Fibroblast of pulmonary artery (primary cell): ENCODE measurements at regions not wholly inside any gene's neighbourhood (a gene's known extent, or its start where the extent isn't known, plus 50 kb on each side); places are given as distances from the start of the nearest gene placed in this dataset.

Experiments used
- DNase-seq: peaks from one replicate; pipeline ENCODE4 v3.0.0-alpha.2; 2010; ENCODE audit warnings: low read depth
- H3K4me3 ChIP-seq: replicated peaks from 2 replicates; pipeline ENCODE4 v1.5.1; 2011; ENCODE audit warnings: low read depth, mild to moderate bottlenecking, control low read depth, low read length, moderate library complexity
- TF ChIP-seq, protein P1 (sequence below): IDR thresholded peaks from 2 replicates; pipeline ENCODE4 v1.5.1; 2011; ENCODE audit warnings: mild to moderate bottlenecking, control low read depth, low read length, inconsistent platforms; ENCODE audit errors: missing control alignments

DNA sequence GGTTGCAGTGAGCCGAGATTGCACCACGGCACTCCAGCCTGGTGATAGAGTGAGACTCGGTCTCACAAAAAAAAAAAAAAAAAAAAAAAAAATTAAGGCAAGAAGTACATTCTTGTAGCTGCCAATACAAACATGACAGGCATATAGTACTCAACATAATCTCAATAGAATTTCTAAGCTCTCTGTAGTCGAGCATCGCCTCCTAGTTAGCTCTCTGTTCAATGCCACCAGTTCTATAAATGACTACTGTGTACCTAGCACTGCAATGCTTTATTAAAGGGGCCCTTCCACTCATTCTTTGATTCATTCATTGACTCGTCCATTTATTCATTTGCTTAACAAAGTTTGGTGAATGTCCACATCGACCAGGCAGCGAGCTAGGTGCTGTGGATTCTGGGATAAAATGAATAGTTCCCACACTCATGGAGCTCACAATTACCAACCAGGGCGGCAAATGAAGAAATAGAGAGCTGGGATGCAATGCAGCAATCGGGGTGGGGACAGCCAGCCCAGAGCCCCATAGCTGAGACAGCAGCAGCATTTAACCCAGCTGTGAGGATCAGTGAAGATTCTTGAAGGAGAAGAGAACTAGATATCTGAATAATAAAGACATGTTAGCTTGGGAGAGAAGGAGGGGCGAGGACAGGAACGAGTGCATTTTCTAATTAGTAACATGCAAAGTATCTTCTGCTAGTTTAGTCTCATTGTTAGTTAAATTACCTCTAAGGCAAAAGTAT, 349.8 kb downstream of the LPIN1 start:
- DNase-seq: no peak
- H3K4me3 ChIP-seq: no peak overlapping the region
- TF ChIP-seq, protein P1, sequence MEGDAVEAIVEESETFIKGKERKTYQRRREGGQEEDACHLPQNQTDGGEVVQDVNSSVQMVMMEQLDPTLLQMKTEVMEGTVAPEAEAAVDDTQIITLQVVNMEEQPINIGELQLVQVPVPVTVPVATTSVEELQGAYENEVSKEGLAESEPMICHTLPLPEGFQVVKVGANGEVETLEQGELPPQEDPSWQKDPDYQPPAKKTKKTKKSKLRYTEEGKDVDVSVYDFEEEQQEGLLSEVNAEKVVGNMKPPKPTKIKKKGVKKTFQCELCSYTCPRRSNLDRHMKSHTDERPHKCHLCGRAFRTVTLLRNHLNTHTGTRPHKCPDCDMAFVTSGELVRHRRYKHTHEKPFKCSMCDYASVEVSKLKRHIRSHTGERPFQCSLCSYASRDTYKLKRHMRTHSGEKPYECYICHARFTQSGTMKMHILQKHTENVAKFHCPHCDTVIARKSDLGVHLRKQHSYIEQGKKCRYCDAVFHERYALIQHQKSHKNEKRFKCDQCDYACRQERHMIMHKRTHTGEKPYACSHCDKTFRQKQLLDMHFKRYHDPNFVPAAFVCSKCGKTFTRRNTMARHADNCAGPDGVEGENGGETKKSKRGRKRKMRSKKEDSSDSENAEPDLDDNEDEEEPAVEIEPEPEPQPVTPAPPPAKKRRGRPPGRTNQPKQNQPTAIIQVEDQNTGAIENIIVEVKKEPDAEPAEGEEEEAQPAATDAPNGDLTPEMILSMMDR: no peak

DNA sequence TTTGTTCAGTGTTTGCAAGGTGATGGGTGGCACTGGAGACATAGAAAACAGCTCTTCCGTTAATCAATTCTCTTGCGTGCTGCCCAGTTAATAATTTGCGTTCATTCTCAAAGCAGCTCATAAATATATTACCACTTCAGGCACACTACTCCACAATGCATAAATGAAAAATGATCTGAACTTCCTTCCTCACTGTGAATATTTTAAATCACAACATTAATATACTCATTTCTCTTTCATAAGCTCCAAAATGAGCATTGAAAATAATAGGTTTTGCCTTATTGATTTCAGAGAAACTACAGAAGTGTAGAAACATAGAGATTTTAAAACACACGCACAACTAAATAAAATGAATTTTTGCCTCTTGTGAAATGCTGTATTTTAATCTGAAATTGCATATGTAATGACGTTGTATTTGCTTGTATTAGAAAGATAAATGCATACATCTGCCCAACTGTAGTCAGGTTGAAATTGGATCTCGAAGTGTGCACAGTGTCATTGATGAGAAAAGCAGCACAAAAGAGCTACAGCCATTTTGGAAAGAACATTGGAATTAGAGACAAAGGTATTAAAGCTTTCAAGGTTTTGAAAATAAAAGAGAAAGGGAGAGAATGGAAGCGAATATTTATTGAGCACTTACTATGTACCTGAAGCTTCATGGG, 350.5 kb downstream of the LPIN1 start:
- TF ChIP-seq, protein P1: no peak
- no peak for DNase-seq
- no peak overlapping the region for H3K4me3 ChIP-seq

- no peak for DNase-seq
- TF ChIP-seq, protein P1: no peak
- H3K4me3 ChIP-seq: no peak overlapping the region
These were observed 351.4 kb downstream of the LPIN1 start for GRCh38 chr2:12097859-12098258.

DNA sequence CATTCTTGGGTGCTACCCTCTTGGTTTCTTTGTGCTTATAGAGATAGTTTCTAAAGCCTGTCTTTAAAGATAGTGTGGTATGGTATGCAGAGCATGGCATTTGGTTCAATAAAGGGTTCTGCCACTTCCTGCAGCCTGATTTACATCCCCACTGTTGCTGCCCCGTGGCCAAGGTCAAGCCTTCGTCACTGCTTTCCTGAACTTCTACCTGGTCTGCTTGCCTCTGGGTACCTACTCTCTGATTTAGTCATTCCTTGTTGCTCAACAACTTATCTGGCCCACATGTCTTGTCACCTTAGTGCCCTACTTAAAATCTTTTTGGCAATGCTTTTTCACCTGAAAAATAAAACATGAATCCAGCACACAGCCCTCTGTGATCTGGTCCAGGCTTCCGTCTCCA, 352.9 kb downstream of the LPIN1 start:
- no peak for DNase-seq
- TF ChIP-seq, protein P1: no peak

DNA sequence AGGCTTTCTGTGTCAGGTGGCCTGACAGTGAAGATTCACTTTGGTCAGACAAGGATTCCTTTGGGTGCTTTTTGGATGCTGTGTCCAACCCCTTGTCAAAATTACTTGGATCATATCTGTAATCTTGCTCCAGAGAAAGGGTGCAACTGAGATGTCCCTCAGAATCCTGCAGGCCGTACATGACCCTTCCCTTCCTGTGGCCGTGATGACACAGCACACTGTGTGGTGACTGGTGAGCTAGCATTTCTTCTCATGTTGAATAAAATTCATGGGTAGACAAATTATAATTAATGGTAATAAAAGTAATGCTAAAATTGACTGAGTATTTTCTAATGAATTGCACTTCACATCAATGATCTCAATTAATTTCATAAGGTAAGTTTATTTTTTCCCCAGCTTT, 356.2 kb downstream of the LPIN1 start:
- DNase-seq: no peak
- TF ChIP-seq, protein P1: no peak
- no peak overlapping the region for H3K4me3 ChIP-seq

More for the DNA sequence above, 352.9 kb downstream of the LPIN1 start:
- H3K4me3 ChIP-seq: no peak overlapping the region

DNA sequence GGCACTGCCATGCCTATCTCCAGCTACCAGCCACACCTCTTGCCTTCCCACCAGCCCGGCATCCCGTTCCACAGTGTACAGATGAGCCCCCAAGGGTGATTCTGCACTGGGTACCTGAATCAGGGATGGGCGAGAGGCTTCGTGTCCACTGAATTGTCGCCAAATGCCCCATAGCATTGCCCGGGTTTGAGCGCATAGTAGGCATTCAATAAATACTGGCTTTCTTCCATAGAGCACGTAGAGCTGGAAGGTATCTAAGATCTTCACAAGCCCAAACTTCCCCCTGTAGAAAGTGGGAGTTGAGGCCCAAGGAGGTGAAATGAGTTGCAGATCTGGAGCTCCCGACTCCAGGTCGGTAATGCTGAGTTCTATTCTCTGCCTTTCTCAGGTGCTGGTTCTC, 358.7 kb downstream of the LPIN1 start:
- DNase-seq: no peak
- TF ChIP-seq, protein P1: no peak
- H3K4me3 ChIP-seq: no peak overlapping the region
